Mucosa of descending colon (tissue), 3 donors: ENCODE measurements at regions not wholly inside any gene's neighbourhood (a gene's known extent, or its start where the extent isn't known, plus 50 kb on each side); places are given as distances from the start of the nearest gene placed in this dataset.

Experiments used
- ATAC-seq: fragments of 200-7000 bp; cut with Tn5 transposase; one replicate; pipeline ENCODE4 v1.9.1; 2020; ENCODE audit warnings: mild to moderate bottlenecking, moderate library complexity
- DNase-seq, 3 donors: peaks; one replicate each; pipeline ENCODE4 v3.0.0-alpha.2; 2020
- H3K36me3 ChIP-seq: fragments of 200-600 bp; one replicate; pipeline ENCODE4 v1.8.0; 2021; ENCODE audit warnings: low read depth, mild to moderate bottlenecking
- H3K4me1 ChIP-seq: fragments of 200-600 bp; one replicate; pipeline ENCODE4 v1.8.0; 2021; ENCODE audit warnings: low read depth, mild to moderate bottlenecking
- H3K4me3 ChIP-seq: fragments of 200-600 bp; one replicate; pipeline ENCODE4 v1.8.0; 2021; ENCODE audit warnings: mild to moderate bottlenecking
- H3K9me3 ChIP-seq: fragments of 200-600 bp; one replicate; pipeline ENCODE4 v1.8.0; 2021; ENCODE audit warnings: mild to moderate bottlenecking
- CTCF ChIP-seq: fragments of 200-600 bp; IDR thresholded peaks from one replicate; pipeline ENCODE4 v1.8.0; 2022; ENCODE audit warnings: antibody characterized with exemption, mild to moderate bottlenecking
- intact Hi-C, 2 donors: fragments of 100-400 bp; cut with DNase I in 1 of 2; cut with micrococcal nuclease in 1 of 2; formaldehyde crosslinking; loops; one replicate each; pipeline versions ENCODE4 v1.11.0 to v1.11.1; 2022; cut with DNase I, micrococcal nuclease
- donor health status: DM: no; HTN: no; CAD: no; lungs with moderate emphysema.
- donor health status: DM: no; HTN: no; CAD: no.
- donor health status: DM: no; HTN: yes; CAD: no.

DNA sequence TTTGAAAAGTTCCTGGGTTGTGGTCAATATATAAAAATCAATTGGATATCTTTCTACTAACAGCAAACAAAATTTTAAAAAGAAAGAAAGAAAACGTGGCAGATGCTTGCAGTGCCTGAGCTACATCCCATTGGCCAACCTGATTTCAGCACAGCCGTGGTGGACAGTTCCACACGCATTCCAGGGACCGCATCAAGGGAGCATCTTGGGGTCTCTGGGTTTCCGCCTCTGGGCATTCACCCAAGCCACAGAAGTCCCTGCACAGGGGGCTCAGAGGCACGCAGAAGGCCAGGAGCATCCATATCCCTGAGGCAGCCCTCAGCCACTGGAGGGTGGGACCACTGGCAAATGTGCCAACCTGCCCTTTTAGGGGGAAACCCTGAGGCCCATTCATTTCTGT is 254.5 kb upstream of the RNF32 start:
- H3K9me3 ChIP-seq: no peaks in the 10 kb centered on the region
- no peaks in the 10 kb centered on the region for H3K36me3 ChIP-seq
- ATAC-seq (no peak), DNase-seq (no peak)
- intact Hi-C loops: no loop called here
- no peaks in the 10 kb centered on the region for H3K4me1 ChIP-seq
- no peak for TF ChIP-seq CTCF
- no peak overlapping the region for H3K4me3 ChIP-seq

- intact Hi-C loops: no loop called here
- TF ChIP-seq CTCF: no peak
- Histone ChIP-seq H3K4me3 (no peak overlapping the region), H3K4me1 (no peaks in the 10 kb centered on the region), H3K9me3 (no peaks in the 10 kb centered on the region), H3K36me3 (no peaks in the 10 kb centered on the region)
- ATAC-seq (no peak), DNase-seq (no peak)
Measured at GRCh38 chr7:156384706-156385105, 255.9 kb upstream of the RNF32 start.

DNA sequence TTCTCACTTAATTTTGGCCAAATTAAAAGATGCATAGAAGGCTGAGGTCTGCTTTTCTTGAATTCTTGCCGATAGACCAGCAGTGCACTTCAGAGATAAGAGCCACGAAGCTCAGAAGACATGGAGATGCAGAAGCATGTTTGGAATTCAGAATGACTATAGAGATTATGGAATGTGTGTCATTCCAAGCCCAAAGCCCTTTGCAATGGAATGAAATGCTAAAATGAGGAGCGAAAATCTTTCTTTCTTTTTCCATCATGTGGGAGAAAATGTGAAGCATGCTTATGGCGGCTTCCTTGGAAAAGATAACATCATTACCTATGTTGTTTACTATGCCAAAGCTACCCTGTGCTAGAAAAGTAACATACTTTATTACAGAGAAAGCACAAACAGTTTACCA is 257.0 kb upstream of the RNF32 start:
- no peak for ATAC-seq
- H3K9me3 ChIP-seq: no peaks in the 10 kb centered on the region
- H3K4me3 ChIP-seq: no peak overlapping the region
- no peak for TF ChIP-seq CTCF
- no peak for DNase-seq
- intact Hi-C loops: no loop called here
- no peaks in the 10 kb centered on the region for H3K36me3 ChIP-seq
- no peaks in the 10 kb centered on the region for H3K4me1 ChIP-seq

DNA sequence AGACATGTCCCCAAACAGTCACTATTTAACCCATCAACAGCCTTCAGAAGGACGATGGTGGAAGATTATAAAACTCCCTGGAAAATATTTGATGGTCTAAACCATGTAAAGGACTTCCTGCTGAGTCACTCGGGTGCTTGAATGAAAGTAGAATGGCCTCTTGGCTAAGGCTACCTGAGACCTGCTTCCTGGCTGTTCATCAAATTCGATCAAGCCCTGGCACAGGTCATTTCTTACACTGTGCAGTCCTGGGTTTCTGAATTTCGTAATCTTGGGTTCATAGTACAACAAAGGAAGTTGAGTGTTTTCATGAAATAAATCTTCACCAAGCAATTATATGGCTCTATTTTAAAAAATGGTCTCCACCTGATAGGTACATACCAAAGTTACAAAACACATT is 260.3 kb upstream of the RNF32 start:
- Histone ChIP-seq H3K4me3 (no peak overlapping the region), H3K9me3 (no peaks in the 10 kb centered on the region), H3K36me3 (no peaks in the 10 kb centered on the region), H3K4me1 (no peaks in the 10 kb centered on the region)
- DNase-seq (no peak), ATAC-seq (no peak)
- intact Hi-C loops: no loop called here
- no peak for TF ChIP-seq CTCF

GRCh38 chr7:156379324-156380070 is 261.1 kb upstream of the RNF32 start:
- no peak for TF ChIP-seq CTCF
- intact Hi-C loops: no loop called here
- Histone ChIP-seq H3K4me3 (no peak overlapping the region), H3K4me1 (no peaks in the 10 kb centered on the region), H3K36me3 (no peaks in the 10 kb centered on the region), H3K9me3 (no peaks in the 10 kb centered on the region)
- DNase-seq (no peak), ATAC-seq (no peak)

GRCh38 chr7:156378806-156379205 is 261.8 kb upstream of the RNF32 start:
- Histone ChIP-seq H3K4me1 (no peaks in the 10 kb centered on the region), H3K4me3 (no peak overlapping the region), H3K9me3 (no peaks in the 10 kb centered on the region), H3K36me3 (no peaks in the 10 kb centered on the region)
- DNase-seq (no peak), ATAC-seq (no peak)
- intact Hi-C loops: no loop called here
- TF ChIP-seq CTCF: no peak
